ENCODE measurements at regions not wholly inside any gene's neighbourhood (a gene's known extent, or its start where the extent isn't known, plus 50 kb on each side); places are given as distances from the start of the nearest gene placed in this dataset.
"Not testable (repeated sequence)": the region's sequence is repeated elsewhere in the genome, so short reads cannot be mapped to it uniquely, and the experiment has no call there.

DNA sequence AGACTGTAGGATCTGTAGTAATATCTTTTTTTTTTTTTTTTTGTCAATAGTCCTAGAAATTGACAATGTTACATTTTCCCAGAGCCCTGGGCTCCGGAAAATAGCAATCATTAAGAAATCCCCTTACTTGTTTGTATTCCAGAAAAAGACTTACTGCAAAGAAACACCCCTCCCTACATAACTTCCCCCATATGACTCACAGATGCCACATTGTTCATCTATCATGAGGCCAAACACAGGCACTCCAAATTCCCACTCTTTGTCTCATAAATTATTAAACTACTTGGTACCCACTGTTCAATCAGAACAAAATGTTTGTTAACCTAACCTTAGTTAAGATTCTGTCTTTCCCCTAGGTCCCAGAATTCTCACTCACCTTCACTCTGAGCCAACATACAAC, 53.5 kb downstream of the TEX51 start:
- no peak for DNase-seq

DNA sequence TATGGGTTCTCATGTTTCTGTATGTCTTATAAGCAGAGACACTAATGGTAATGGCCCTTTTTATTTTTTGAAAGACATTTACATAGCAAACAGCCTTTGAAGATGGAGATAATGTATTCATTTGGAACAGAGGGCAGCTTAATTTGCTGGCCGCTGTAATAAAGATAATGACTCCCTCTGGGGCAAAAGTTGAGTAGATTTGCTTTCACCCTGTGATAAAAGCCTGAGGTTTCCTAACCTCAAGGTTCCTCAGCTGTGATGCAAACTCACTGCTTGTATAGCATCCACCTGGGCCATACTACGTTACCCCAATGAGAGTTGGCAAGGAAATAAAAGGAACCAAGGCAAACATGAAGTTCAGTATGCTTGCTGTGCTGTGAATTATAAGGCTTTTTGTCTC, 54.8 kb downstream of the TEX51 start:
- DNase-seq: no peak

DNA sequence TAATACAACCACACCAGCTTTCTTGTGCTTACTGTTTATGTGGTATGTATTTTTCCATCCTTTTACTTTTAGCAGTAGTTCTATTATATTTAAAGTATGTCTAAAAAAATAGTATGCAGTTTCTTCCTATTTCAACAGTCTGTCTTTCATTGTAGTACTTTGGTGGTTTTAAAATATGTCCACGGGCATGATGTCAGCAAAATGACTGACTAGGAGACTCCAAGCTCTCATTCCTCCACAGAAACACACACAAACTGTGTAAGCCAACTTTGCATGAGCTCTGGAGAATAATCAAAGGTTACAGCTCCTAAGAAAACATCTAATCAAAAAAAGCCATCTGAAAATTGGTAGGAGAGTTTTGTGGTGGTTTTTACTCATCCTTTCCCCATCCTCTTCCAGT, 56.1 kb downstream of the TEX51 start:
- no peak for DNase-seq

DNA sequence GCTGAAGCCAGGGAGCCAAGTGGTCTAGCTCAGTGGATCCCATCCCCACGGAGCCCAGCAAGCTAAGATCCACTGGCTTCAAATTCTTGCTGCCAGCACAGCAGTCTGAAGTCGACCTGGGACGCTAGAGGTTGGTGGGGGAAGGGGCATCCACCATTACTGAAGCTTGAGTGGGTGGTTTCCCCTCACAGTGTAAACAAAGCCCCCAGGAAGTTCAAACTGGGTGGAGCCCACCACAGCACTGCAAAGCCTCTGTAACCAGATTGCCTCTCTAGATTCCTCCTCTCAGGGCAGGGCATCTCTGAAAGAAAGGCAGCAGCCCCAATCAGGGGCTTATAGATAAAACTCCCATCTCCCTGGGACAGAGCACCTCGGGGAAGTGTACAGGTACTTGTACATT, 58.1 kb downstream of the TEX51 start:
- not testable (repeated sequence) for DNase-seq

DNA sequence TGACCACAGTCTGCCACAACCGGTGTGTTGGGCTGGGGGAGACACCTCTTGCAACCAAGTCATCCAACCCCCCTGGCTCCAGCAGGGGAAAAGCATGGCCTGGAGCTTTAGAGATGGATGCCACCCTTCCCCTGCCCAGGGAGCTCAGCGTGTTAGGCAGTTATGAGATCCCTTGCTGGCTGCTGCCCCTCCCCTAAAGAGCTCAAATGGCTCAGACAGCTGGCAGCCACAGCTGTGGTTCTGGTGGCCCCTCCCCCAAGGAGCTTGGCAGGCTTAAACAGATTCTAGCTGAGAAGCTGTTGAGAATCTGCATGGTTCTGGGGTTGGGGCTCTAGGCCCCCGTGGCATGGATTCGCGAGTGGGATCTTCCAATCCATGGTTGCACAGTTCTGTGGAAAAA, 64.7 kb downstream of the TEX51 start:
- DNase-seq: no peak

DNA sequence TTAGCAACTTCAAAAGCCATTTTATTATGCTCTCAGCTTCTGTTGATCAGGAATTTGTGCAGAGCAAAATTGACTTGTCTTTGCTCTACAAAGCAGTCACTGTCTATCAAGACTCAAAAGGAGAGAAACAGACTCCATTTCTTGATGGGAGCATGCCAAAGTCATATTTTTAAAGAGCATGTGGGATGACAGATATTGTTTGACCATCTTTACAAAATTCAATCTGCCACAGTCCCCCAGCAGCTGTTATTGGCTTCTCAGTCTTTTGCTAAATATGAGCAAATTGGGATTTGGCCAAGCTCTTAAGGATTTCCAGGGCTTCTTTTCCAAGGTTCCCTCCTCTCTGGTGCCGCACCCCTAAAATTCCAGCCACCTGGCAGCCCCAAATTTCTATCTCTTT, 67.9 kb downstream of the TEX51 start:
- no peak for DNase-seq

DNA sequence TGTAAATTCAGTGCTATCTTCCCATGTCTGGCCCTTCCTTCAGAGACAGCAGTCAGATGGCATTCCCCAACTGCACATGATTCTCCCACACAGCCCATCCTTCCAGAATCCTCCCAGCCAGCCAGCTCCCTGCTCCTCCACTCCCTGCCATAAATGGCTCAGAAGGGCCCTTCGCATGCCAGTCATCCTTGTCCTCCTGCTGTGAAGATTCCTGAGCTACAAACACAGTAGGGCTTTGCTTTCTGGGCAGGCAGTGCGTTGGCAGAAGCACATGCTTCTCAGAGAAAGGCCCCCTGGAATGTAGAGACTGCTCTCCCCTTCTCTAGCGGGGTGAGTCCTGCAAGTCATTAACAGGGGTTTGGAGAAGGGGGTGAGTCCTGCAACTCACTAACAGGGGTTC, 71.9 kb downstream of the TEX51 start:
- no peak for DNase-seq

DNA sequence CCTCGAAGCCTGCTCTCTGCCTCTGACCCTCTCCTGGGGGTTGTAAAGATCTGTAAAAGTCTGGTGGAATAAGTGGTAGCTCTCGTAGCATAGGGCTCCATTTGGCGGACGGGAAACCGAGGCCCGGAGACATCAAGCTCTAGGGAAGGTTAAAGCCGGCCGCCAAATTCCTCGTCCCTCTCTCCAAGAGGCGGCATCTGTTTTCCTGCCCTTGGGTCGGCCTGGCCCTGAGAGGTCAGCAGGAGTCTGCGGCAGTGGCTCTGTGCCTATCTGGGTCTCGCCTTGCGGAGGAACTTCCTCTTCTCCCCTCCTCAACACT, 72.4 kb downstream of the TEX51 start:
- DNase-seq: no peak

DNA sequence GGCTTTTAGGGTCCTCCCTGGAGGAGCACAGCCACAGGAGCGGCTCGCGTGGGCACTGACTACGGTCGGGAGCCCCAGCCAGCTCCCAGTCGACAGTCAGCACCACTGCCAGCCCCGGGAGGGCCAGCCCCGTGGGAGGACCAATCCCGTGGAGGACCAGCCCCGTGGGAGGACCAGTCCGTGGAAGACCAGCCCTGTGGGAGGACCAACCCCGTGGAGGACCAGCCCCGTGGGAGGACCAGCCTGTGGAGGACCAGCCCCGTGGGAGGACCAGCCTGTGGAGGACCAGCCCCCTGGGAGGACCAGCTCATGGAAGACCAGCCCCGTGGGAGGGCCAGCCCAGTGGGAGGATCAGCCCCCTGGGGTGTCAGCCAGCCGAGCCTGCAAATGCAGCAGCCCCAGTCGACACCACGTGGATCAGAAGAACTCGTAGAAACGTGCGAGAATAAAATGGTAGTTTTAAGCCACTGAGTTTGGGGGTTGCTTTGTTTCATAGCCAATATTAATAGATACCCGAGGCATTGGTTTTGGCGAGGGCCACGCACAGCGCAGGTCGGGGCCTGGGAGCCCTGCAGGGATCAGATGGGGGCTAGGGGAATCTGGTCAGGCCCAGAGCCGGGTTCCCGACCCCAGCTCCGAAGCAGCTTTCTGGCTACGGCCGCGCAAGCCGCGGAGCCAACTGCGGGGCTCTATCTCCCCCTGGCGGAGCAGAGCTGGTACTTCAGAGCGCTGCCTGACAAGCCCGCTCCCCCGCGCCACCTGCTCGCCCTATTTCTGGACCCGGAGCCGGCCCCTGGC, 73.0 kb downstream of the TEX51 start:
- DNase-seq: peak; percentile 69 to 73

DNA sequence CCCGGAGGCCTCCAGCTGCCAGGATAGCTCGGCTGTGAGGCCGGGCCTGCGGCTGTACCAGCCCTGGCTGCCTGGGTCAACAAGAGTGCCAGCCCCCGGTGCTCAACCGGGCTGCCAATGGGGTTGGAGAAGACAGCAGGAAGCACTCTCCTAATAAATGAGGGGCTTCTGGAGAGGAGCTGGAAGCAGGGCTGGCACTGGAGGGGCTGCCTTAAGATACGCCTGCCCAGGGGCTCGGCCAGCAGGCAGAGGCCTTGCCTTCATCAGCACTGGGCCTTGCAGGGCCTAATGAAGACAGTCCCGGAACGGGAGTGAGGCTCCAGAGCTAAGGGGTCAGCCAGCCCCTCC, 73.6 kb downstream of the TEX51 start:
- no peak for DNase-seq

DNA sequence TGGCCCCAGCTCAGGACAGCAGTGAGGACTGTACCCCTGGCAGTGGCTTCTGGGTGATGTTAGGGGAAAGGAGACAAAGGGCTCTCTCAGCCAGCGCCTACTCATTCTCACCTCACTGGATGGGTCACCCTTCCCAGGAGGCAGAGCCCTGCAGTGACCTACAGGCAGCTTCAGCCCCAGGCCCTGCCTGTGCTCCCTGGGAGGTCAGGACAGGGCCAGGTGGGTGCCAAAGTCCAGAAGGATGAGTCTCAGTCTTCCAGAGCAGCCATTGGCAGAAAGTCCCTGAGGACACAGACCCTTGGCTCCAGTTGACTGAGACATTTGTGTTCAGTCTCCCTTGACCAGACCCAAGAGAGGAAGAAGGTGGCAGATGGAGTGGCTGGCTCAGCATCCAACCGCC, 75.1 kb downstream of the TEX51 start:
- DNase-seq: no peak

DNA sequence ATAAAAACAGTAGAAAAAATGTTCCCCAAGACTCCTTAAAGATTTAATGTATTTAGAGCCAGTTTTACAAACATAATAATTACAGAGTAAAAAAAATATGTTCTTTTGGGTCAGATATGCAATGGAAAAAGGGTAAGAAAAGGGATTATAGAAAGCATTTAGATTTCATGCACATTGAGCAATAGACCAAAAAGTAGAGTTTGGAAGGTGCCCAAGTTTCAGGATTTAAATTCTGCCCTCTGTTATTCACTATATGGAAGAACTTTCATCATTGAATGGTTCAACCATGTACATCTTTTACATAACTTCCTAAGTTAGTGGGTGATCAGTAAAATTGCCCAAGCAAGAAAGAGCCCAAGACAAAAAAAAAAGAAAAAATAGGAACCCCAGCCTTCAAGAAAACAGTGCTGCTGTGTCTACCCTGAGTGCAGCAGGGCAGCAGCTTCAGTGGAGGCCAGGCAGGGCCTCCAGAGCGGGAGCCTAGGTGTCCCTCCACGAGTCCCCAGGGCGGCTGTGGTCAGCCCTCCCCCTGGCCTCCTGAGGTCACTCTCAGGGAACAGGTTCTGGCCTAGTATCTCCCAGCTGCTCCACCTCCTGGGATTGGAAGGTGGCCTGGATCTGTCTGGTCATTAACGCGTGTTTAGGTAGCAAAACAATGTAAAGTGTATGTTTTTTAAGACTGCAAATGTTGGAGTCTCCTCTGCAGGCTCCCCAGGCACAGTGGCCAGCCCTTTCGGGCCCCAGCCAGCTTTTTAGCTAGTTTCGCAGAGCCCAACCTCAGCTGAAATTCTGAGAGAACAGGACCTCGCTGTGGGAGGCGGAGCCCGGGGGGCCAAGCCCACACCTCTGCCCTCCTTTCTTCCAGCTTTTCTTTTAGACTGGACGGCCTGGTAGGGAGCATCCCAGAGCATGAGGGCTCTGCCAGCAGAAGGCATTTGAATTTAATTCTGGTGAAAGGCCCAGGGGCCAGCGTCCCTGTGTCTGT, 77.3 kb downstream of the TEX51 start:
- DNase-seq: no peak

DNA sequence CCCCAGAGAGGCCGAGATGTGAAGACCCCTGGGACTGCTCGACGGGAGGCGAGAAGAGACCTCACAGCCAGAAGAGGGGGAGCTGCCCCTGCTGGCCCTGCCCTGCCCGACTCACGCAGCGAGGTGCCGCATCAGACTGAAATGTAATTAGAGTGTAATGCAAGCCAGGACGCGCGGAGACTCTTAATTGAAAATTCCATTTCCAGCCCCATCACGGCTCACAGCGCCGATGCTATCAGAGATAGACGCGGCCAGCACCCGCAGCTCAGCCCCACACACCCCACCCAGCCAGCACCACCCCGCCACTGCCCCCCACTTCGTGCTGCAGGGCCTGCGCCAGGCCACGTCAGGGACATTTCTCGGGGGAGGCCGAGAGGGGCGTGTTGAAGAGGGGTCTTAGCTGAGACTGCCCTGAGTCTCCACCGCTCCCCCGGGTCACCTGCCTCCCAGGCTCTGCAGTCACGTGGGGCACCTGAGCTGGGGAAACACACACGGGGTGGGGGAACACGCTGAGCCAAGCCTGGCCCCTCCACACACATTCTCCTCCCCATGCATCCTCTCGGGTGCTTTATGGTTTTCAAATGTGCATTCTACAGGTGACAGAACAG, 78.1 kb downstream of the TEX51 start:
- no peak for DNase-seq

DNA sequence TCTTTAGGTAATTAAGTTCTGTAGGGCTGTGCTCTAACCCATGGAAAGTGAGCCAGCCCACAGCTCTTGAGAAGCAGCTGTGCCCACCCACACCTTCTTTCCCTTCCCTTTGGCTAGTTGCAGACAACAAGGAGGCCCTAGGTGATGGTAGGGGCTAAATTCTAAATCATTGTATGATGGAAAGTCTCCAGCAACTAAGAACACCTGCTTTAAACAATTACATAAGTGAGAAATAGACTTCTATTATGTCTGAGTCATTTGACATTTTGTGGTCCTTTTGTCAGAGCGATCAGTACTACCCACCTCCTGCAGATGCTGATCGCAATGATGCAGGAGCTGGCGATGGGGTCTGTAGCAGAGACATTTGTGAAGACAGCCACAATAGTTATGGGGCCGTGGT, 79.6 kb downstream of the TEX51 start:
- no peak for DNase-seq

DNA sequence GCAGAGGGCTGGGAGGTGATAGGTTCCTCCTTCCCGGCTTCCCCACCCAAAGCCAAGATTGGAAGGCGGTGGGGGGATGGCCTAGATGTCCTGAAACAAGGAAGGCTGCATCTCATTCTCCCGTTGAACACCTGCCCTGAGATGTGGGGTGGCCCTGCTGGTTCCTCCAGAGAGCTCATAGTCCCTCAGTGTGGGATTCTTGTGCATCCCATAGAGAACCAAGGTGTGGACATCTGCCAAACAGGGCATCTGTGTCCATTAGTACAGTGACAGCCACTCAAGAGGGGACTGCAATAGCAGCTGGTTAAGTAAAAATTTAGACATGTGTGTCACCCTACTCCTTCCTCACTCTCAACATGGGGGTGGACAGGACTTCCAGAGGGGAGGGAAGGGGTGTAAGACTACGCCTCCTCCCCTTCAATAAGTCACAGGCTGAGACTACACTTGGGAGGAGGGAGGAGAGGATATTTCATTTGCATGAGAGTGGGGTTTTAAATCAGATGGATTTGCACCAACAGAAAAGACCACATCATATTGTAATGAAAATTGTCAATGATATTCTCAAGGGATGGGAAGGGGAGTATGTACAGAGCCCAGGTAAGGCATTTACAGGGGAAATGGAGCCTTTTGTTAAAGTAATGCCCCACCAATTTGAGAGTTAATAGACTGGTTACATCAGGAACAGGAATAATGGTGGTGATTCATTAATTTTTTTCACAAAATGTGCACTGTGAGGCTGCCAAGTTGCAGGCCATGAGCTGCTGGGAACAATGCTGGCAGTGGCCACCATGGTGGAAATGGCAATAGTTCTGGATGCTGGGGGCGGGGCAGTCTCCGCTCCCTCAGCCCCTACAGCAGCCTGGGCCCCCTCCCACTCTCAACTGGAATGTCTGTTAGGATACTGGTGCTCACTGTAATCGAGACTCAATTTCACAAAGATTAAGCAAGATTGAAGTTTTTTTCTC, 80.6 kb downstream of the TEX51 start:
- no peak for DNase-seq

DNA sequence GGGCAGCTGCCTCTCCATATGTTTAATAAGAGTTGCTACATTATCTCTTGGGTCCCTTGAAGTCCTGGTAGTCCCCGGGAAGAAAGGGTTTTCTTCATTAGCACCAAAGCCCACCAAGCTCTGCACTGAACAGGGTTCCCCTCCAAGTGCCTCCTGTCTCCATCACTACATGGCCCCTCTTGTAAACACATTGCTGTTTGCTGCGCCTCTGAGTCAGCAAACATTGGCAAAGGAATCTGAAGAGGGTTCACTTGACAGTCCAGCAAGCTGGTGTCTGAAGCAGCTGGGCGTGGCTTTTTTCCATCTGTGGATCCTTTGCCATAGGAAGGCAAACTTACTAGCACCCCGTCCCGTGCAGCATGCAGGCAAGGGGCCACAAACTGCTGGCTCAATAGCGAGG, 82.8 kb downstream of the TEX51 start:
- no peak for DNase-seq

DNA sequence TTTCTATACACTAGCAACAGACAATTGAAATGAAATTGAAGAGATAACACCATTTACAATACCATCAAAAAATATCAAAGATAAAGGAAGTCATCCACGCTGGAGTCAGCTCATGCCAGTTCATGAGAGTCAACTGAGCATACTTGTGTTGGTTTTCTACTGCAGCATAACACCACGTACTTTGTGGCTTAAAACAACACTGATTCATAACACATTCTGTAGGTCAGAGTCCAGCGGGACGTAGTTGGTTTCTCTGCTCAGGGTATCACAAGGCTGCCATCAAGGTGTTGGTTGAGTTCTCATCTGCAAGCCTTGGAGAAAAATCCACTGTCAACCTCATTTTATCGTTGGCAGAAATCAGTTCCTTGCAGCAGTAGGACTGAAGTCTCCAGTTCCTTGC, 84.2 kb downstream of the TEX51 start:
- no peak for DNase-seq

DNA sequence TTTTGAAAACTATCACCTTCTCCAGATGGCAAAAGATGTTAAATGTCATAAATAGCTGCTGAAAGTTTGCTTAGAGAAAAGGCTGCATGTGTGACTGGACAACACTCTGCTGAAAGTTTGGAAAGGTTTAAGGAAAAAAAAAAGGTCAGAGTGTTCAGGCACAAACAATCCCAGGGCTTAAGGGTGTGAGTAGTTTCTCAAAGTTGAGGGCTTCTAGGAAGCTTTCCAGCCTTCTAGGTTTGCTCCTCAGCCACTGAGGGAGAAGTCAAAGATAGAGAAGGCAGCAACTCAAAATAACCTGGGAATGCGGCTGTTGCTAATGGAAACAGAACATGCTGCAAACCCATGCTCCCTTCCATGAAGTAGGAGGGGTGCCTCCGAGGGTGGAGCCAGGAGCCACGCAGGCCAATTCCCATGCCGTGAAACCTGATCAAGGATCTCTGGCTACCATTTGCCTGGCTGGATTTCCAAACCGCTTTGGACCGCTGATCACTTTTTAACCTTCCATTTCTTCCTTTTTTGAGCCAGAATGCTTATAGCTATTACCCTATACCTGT, 88.0 kb downstream of the TEX51 start:
- no peak for DNase-seq

DNA sequence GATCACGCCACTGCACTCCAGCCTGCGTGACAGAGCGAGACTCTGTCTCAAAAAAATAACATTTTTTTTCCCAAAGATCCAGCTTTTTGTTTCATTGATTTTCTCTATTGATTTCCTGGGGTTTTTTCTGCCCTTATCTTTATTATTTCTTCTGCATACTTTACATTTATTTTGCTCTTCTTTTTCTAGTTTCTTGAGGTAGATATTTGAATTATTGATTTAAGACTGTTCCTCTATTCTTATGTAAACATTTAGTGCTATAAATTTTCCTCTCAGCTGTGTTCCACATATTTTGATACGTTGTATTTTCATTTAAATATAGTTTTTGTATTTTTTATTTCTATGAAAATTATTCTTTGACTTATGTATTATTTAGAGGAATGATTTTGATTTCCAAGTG, 89.8 kb downstream of the TEX51 start:
- DNase-seq: no peak

DNA sequence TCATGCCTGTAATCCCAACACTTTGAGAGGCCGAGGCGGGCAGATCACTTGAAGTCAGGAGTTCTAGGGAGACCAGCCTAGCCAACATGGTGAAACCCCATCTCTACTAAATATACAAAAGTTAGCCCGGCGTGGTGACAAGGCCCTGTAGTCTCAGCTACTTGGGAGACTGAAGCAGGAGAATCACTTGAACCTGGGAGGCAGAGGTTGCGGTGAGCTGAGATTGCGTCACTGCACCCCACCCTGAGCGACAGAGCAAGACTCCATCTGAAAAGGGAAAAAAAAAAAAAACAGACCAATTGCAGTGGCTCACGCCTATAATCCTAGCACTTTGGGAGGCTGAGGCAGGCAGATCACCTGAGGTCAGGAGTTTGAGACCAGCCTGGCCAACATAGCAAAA, 90.4 kb downstream of the TEX51 start:
- DNase-seq: not testable (repeated sequence)

DNA sequence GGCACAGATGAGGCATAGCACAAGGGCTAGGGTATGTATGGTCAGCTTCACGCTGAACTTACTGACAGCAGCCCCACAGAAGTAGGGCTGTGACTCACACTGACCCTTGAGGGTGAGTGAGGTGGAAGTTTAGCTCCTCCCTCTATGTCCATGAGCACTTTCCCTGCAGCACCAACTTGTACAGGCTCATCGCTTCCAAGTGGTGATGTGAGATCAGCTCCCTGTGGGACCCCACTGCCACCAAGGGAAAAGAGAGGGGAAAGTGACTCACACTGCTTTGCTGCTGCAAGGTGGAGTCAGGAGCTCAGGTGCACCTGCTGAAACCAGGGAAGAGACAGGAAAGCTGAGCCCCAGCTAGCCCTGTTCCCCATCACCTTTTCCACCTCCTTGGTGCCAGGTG, 91.5 kb downstream of the TEX51 start:
- DNase-seq: no peak

All from Kasumi-1 (cell line).